Suprapubic skin (tissue), 4 donors: ENCODE measurements at regions not wholly inside any gene's neighbourhood (a gene's known extent, or its start where the extent isn't known, plus 50 kb on each side); places are given as distances from the start of the nearest gene placed in this dataset.

Source experiments
- CTCF ChIP-seq, 2 donors: fragments of 200-600 bp in 1 of 2; fragments of 450-650 bp in 1 of 2; sonication (generic) in 1 of 2; IDR thresholded peaks; one replicate each; pipeline ENCODE4 v1.5.1; 2016 to 2019; ENCODE audit warnings: antibody characterized with exemption in 2 of 2, mild to moderate bottlenecking in 1 of 2, moderate library complexity in 1 of 2
- EP300 ChIP-seq: sonication (generic); formaldehyde crosslinking; IDR thresholded peaks from one replicate; pipeline ENCODE4 v1.6.1; 2017; ENCODE audit warnings: antibody characterized with exemption
- POLR2A ChIP-seq, 2 donors: fragments of 450-650 bp; IDR thresholded peaks; one replicate each; pipeline ENCODE4 v1.6.1; 2017; ENCODE audit warnings: antibody characterized with exemption in 2 of 2, mild to moderate bottlenecking in 2 of 2, moderate library complexity in 2 of 2
- POLR2AphosphoS5 ChIP-seq, 3 donors: sonication (generic); formaldehyde crosslinking; IDR thresholded peaks; one replicate each; pipeline ENCODE4 v1.6.1; 2017; ENCODE audit warnings: antibody characterized with exemption in 3 of 3

- TF ChIP-seq CTCF (IDR thresholded peaks at IDR 0.05), result no peak
- no peak for TF ChIP-seq POLR2A (IDR thresholded peaks at IDR 0.05)
- TF ChIP-seq EP300, result no peak
- TF ChIP-seq POLR2AphosphoS5 (IDR thresholded peaks at IDR 0.05), result no peak
Measured at GRCh38 chr5:42950116-42950455, 90.0 kb downstream of the ANXA2R start.
